ENCODE measurements at regions not wholly inside any gene's neighbourhood (a gene's known extent, or its start where the extent isn't known, plus 50 kb on each side); places are given as distances from the start of the nearest gene placed in this dataset.

GRCh38 chr9:31671011-31671410 is 713.4 kb upstream of the ACO1 start:
- TF ChIP-seq CTCF (IDR thresholded peaks at IDR 0.05; ENCODE audit: low read depth, low read length), result no peak
- TF ChIP-seq EZH2phosphoT487 (IDR thresholded peaks at IDR 0.05; ENCODE audit: low read depth), result no peak
